MM.1S (cell line): ENCODE measurements at regions not wholly inside any gene's neighbourhood (a gene's known extent, or its start where the extent isn't known, plus 50 kb on each side); places are given as distances from the start of the nearest gene placed in this dataset.

Experiments
- CTCF ChIP-seq: fragments of 300-600 bp; sonication (generic); IDR thresholded peaks from 2 replicates; pipeline ENCODE4 v1.5.1; 2016; ENCODE audit warnings: antibody characterized with exemption, low read length, mixed read lengths
- EZH2 ChIP-seq: fragments of 300-600 bp; sonication (generic); optimal IDR thresholded peaks from 2 replicates; pipeline ENCODE3; 2017; ENCODE audit warnings: low read depth, mild to moderate bottlenecking, antibody characterized with exemption, low read length, mixed read lengths
- EZH2phosphoT487 ChIP-seq: fragments of 300-600 bp; sonication (generic); IDR thresholded peaks from 2 replicates; pipeline ENCODE4 v1.6.1; 2018; ENCODE audit warnings: antibody characterized with exemption, low read length

GRCh38 chr3:194000712-194001111, 135.2 kb upstream of the HES1 start:
- no peak for TF ChIP-seq EZH2phosphoT487
- TF ChIP-seq CTCF, result no peak
- TF ChIP-seq EZH2, result no peak
